ENCODE measurements at regions not wholly inside any gene's neighbourhood (a gene's known extent, or its start where the extent isn't known, plus 50 kb on each side); places are given as distances from the start of the nearest gene placed in this dataset.

GRCh38 chr9:20028192-20028848 lies 239.5 kb upstream of the SLC24A2 start:
- ATAC-seq (no peak), DNase-seq (no peak)
- intact Hi-C loops (cut with DNase I), result no loop called here
- no peaks in the 10 kb centered on the region for H3K4me1 ChIP-seq
- H3K36me3 ChIP-seq, result no peaks in the 10 kb centered on the region
- TF ChIP-seq CTCF (IDR thresholded peaks at IDR 0.05), result no peak
- H3K9me3 ChIP-seq, result no peaks in the 10 kb centered on the region
- no peaks in the 10 kb centered on the region for H3K27me3 ChIP-seq
- H3K27ac ChIP-seq, result no peak overlapping the region
- no peak overlapping the region for H3K4me3 ChIP-seq

DNA sequence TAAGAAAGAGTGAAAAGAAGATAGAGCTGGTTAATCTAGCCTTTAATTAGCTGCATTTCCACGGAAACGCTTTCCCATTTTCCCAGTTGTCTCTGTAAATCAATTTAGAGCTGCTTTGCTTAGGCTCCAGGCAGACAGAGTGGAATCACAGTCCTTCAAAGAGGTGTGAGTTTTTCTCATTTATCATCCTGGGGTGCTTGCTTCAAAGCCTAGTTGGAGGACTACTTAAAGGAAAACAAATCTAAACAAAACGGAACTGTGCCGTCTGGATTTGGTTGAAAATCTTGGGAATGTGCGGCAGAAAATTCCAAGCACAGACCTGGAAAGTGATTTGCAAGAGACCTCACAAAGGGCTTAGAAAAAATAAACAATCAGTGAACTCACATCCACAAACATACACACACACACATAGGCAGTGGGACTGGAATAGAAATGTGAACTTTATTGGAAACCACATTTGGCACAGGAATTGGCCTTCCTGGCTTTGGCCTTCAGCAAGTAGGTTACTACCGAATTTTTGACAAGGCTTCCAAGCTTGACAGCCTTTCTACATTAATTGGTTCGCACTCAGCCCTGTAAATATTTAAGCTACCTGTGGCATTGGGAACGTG lies 235.2 kb upstream of the SLC24A2 start:
- DNase-seq, result no peak
- no peaks in the 10 kb centered on the region for H3K4me1 ChIP-seq
- no peaks in the 10 kb centered on the region for H3K9me3 ChIP-seq
- no peaks in the 10 kb centered on the region for H3K36me3 ChIP-seq
- no peak for TF ChIP-seq CTCF (IDR thresholded peaks at IDR 0.05)
- H3K27me3 ChIP-seq, result no peaks in the 10 kb centered on the region
- ATAC-seq, result no peak
- intact Hi-C loops (cut with DNase I), result no loop called here
- H3K27ac ChIP-seq, result no peak overlapping the region
- no peak overlapping the region for H3K4me3 ChIP-seq

DNA sequence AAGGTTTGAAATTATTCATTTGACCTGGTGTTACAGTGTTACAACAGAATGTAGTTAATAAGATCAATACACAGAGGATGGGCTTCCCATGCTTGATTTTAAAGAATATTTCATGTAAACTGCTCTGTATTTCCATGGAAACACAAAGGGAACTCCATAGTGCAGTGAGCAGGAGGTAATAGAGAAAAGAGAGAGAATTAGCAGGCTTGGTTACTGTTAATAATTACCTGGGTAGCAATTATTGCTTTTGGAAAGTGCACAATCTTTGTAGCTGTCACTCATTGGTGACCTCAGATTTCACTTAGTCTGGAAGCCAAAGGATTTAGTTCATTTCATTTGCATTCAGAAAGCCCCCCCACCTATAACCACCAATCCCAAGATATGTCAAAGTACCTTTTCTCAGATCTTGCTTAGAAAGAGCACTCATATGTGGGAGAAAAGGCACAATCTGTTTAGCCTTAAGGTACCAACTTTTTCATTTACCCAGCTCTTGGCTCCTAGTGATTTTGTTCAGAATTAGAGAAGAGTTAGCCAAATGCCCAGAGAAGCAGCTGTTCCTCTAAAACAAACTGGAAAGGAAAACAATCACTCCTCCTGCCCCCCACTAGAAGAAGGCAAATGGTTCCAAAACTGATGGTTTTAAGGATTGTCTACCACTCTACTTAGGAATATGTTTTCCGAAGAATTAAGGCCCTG lies 234.5 kb upstream of the SLC24A2 start:
- no peaks in the 10 kb centered on the region for H3K36me3 ChIP-seq
- H3K27me3 ChIP-seq, result no peaks in the 10 kb centered on the region
- H3K27ac ChIP-seq, result no peak overlapping the region
- no peaks in the 10 kb centered on the region for H3K9me3 ChIP-seq
- intact Hi-C loops (cut with DNase I), result no loop called here
- DNase-seq, result no peak
- H3K4me1 ChIP-seq, result no peaks in the 10 kb centered on the region
- no peak for ATAC-seq
- TF ChIP-seq CTCF (IDR thresholded peaks at IDR 0.05), result no peak
- no peak overlapping the region for H3K4me3 ChIP-seq

- Histone ChIP-seq H3K4me1 (no peaks in the 10 kb centered on the region), H3K36me3 (no peaks in the 10 kb centered on the region), H3K27ac (no peak overlapping the region), H3K9me3 (no peaks in the 10 kb centered on the region), H3K27me3 (no peaks in the 10 kb centered on the region), H3K4me3 (no peak overlapping the region)
- intact Hi-C loops (cut with DNase I), result no loop called here
- DNase-seq, result no peak
- no peak for TF ChIP-seq CTCF (IDR thresholded peaks at IDR 0.05)
- no peak for ATAC-seq
Observed at GRCh38 chr9:20022410-20022809, 233.6 kb upstream of the SLC24A2 start.

DNA sequence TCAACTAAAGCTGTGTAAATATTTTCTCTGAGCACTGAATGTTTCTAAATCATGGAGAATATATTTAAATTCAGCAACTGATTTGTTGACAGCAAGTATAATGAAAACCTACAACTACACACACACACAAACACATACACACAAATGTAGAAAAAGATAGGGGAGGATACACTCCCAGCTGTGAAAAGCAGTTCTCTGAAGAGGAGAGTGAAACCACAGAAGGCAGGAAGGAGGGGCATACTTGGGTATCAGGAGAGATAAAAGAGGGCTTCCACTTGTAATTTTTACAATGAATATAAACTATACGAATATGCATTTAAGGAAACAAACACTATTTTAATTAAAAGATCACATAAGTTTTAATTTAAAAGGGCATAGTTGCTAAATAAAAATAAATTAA lies 227.8 kb upstream of the SLC24A2 start:
- Histone ChIP-seq H3K9me3 (peaks cover 0 to 5% of the 10 kb centered on the region in 2 donors), H3K27ac (no peak overlapping the region), H3K27me3 (no peaks in the 10 kb centered on the region), H3K36me3 (no peaks in the 10 kb centered on the region), H3K4me3 (no peak overlapping the region), H3K4me1 (no peaks in the 10 kb centered on the region)
- ATAC-seq (no peak), DNase-seq (no peak)
- intact Hi-C loops (cut with DNase I), result no loop called here
- no peak for TF ChIP-seq CTCF (IDR thresholded peaks at IDR 0.05)
